OCI-LY3 (cell line): ENCODE measurements at regions not wholly inside any gene's neighbourhood (a gene's known extent, or its start where the extent isn't known, plus 50 kb on each side); places are given as distances from the start of the nearest gene placed in this dataset.

Experiments
- H2AFZ ChIP-seq: fragments of 200-600, 300-600 bp; shearing (Covaris generic); 2 replicates; pipeline ENCODE4 v1.6.0; 2014; ENCODE audit warnings: antibody characterized with exemption, low read depth, low read length
- H3K27ac ChIP-seq: fragments of 200-600, 300-600 bp; sonication (generic); 2 replicates; pipeline ENCODE4 v1.5.1; 2014; ENCODE audit warnings: mild to moderate bottlenecking, low read length, moderate library complexity, mixed read lengths
- H3K27me3 ChIP-seq: fragments of 200-600, 300-600 bp; sonication (generic); 2 replicates; pipeline ENCODE4 v1.6.1; 2014; ENCODE audit warnings: low read depth, low read length, mixed read lengths
- H3K36me3 ChIP-seq: fragments of 200-600, 300-600 bp; sonication (generic); replicated peaks from 2 replicates; pipeline ENCODE3; 2014; ENCODE audit warnings: low read depth, low read length, mixed read lengths
- H3K4me1 ChIP-seq: fragments of 300-600, 200-600 bp; sonication (generic); 2 replicates; pipeline ENCODE4 v1.6.1; 2014; ENCODE audit warnings: low read length, mixed read lengths
- H3K4me2 ChIP-seq: fragments of 200-600, 300-600 bp; sonication (generic); 2 replicates; pipeline ENCODE4 v1.6.1; 2014; ENCODE audit warnings: low read length, mixed read lengths
- H3K4me3 ChIP-seq: fragments of 300-600, 200-600 bp; sonication (generic); 2 replicates; pipeline ENCODE4 v1.5.1; 2014; ENCODE audit warnings: antibody characterized with exemption, mild to moderate bottlenecking, low read length, moderate library complexity
- H3K79me2 ChIP-seq: fragments of 300-600, 200-600 bp; shearing (Covaris generic); 2 replicates; pipeline ENCODE4 v1.6.1; 2014; ENCODE audit warnings: mild to moderate bottlenecking, low read length, mixed read lengths
- H3K9ac ChIP-seq: fragments of 300-600, 200-600 bp; shearing (Covaris generic); 2 replicates; pipeline ENCODE4 v1.6.0; 2014; ENCODE audit warnings: mild to moderate bottlenecking, low read length, moderate library complexity
- H3K9me3 ChIP-seq: fragments of 200-600, 300-600 bp; shearing (Covaris generic); 2 replicates; pipeline ENCODE4 v1.6.1; 2014; ENCODE audit warnings: low read length, mixed read lengths; ENCODE audit not compliant: insufficient read depth
- H4K20me1 ChIP-seq: fragments of 200-600, 300-600 bp; sonication (generic); 2 replicates; pipeline ENCODE4 v1.6.1; 2016; ENCODE audit warnings: low read length, mixed read lengths; ENCODE audit not compliant: insufficient read depth
- EZH2phosphoT487 ChIP-seq: fragments of 200-600 bp; shearing (Covaris generic); IDR thresholded peaks from 2 replicates; pipeline ENCODE4 v1.6.1; 2018; ENCODE audit warnings: antibody characterized with exemption, mixed run types, low read depth
- TF ChIP-seq, protein P1 (sequence below): fragments of 200-600, 300-600 bp; sonication (generic); IDR thresholded peaks from 2 replicates; pipeline ENCODE4 v1.5.1; 2014; ENCODE audit warnings: antibody characterized with exemption, low read length, low read depth

DNA sequence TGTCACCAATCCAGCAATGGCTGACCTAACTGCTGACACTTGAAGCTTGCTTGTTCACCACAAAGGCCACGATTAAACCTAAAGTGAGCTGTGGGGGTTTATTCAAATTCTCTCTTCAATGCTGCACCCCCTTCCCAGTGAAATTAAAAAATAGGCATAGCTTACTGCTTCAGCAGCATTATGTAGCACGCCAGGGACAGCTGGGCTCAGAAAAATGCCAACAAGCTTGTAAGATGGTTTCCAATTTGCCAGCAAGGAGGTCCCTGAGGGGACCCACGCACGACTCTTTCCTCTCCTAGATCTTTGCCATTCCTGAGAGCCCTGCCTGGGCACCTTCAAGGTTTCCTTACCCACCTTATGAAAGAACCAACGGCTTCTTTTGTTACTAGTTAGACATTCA lies 113.5 kb upstream of the CDH4 start:
- Histone ChIP-seq H2AFZ (no peak overlapping the region), H3K9ac (no peak overlapping the region), H3K36me3 (no peaks in the 10 kb centered on the region), H3K79me2 (no peaks in the 10 kb centered on the region), H4K20me1 (no peaks in the 10 kb centered on the region), H3K27me3 (peaks cover 44% of the 10 kb centered on the region), H3K4me1 (no peaks in the 10 kb centered on the region), H3K27ac (no peak overlapping the region), H3K4me2 (no peak overlapping the region), H3K9me3 (no peaks in the 10 kb centered on the region), H3K4me3 (no peak overlapping the region)
- TF ChIP-seq EZH2phosphoT487 = no peak
- TF ChIP-seq, protein P1, sequence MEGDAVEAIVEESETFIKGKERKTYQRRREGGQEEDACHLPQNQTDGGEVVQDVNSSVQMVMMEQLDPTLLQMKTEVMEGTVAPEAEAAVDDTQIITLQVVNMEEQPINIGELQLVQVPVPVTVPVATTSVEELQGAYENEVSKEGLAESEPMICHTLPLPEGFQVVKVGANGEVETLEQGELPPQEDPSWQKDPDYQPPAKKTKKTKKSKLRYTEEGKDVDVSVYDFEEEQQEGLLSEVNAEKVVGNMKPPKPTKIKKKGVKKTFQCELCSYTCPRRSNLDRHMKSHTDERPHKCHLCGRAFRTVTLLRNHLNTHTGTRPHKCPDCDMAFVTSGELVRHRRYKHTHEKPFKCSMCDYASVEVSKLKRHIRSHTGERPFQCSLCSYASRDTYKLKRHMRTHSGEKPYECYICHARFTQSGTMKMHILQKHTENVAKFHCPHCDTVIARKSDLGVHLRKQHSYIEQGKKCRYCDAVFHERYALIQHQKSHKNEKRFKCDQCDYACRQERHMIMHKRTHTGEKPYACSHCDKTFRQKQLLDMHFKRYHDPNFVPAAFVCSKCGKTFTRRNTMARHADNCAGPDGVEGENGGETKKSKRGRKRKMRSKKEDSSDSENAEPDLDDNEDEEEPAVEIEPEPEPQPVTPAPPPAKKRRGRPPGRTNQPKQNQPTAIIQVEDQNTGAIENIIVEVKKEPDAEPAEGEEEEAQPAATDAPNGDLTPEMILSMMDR = no peak

DNA sequence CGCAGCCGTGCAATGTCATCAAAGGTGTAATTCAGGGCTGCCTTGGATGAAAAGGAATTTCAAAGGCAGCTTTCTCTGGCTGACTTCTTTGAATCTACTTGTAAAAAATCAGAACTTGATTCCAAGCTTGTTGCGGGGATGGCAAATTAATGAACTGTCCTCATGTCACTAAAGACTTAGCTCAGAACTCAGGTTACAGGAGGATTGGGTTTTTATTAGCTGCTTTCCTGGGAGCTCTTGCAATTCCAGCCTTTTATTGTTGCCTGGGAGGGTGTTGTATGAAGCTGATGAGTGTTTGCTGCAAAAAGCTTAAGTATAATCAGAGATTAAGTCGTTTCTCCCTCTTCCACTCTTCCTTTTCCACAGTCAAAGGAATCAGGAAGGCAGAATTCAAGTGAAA lies 113.0 kb upstream of the CDH4 start:
- Histone ChIP-seq H3K4me2 (no peak overlapping the region), H4K20me1 (no peaks in the 10 kb centered on the region), H3K27me3 (peaks cover 39% of the 10 kb centered on the region), H3K4me3 (no peak overlapping the region), H3K79me2 (no peaks in the 10 kb centered on the region), H3K27ac (no peak overlapping the region), H2AFZ (no peak overlapping the region), H3K36me3 (no peaks in the 10 kb centered on the region), H3K9ac (no peak overlapping the region), H3K9me3 (no peaks in the 10 kb centered on the region), H3K4me1 (no peaks in the 10 kb centered on the region)
- TF ChIP-seq EZH2phosphoT487 = no peak
- TF ChIP-seq, protein P1 = no peak

DNA sequence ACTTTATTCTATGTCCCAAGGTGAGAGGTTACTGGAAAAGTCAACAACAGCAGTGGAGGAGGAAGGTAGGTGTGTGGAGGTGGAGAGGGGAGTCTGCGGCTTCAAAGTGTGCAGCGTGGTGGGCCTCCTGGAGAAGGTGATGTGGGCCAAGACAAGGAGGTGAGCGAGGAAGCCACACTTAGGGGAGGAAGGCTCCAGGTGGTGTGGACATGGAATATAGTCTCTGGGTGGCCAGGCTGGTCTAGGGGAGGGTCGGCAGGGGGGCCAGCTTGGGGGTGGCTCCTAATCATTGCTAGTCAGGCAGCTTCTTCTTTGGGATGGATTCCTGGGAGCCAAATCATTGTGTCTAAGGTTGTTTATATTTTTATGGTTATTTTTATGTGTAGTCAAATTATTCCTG lies 111.5 kb upstream of the CDH4 start:
- Histone ChIP-seq H2AFZ (no peak overlapping the region), H3K79me2 (no peaks in the 10 kb centered on the region), H4K20me1 (no peaks in the 10 kb centered on the region), H3K4me3 (no peak overlapping the region), H3K27ac (no peak overlapping the region), H3K9me3 (no peaks in the 10 kb centered on the region), H3K4me2 (no peak overlapping the region), H3K36me3 (no peaks in the 10 kb centered on the region), H3K9ac (no peak overlapping the region), H3K27me3 (peaks cover 25% of the 10 kb centered on the region), H3K4me1 (no peaks in the 10 kb centered on the region)
- TF ChIP-seq EZH2phosphoT487 = no peak

DNA sequence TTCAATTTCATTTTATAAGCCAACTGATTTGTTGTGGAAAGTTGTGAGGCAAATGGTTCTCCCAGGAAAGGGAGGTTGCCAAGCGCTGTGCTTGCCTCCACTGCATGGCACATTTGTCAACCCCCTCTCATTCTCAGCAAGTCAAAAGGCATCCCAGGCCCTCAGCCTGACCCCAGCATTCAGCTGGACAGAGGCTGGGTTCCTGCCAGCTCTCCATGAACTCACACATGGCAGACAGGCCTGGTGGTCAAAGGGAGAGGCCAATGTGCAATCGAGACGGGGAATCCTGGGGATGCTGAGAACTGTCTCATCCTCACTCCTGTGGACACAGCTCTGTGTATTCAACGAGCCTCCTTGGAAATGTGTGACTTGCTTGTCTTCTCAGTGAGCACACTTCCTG lies 106.0 kb upstream of the CDH4 start:
- Histone ChIP-seq H3K9ac (no peak overlapping the region), H3K27ac (no peak overlapping the region), H3K4me3 (no peak overlapping the region), H3K4me2 (no peak overlapping the region), H3K79me2 (no peaks in the 10 kb centered on the region), H3K27me3 (no peaks in the 10 kb centered on the region; the same call in 1 of the 2 replicates), H3K4me1 (no peaks in the 10 kb centered on the region), H3K36me3 (no peaks in the 10 kb centered on the region), H4K20me1 (no peaks in the 10 kb centered on the region), H2AFZ (no peak overlapping the region), H3K9me3 (no peaks in the 10 kb centered on the region)
- no peak for TF ChIP-seq EZH2phosphoT487
- TF ChIP-seq, protein P1 = no peak

DNA sequence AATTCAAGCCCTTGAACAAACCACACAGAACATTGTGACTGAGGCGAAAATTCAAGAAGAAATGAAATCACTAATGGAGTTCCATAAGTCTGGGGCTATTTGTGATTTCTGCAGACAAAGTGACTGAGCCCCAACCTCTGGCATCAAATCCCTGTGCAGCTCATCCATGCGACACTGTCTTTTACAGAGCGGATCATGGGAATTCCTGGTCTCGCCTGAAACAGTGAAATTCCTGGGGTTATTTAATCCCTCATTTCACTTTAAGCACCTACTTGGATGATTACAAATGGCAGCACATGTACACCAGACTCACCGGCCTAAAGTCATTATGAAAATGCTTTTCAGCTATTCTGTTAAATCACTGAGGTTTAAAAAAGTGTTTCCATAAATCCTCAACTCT lies 102.4 kb upstream of the CDH4 start:
- Histone ChIP-seq H3K27ac (no peak overlapping the region), H3K79me2 (no peaks in the 10 kb centered on the region), H2AFZ (no peak overlapping the region), H3K36me3 (no peaks in the 10 kb centered on the region), H3K9me3 (no peaks in the 10 kb centered on the region), H4K20me1 (no peaks in the 10 kb centered on the region), H3K4me1 (no peaks in the 10 kb centered on the region), H3K9ac (no peak overlapping the region), H3K4me2 (no peak overlapping the region), H3K27me3 (peaks cover 6% of the 10 kb centered on the region; the same call in 1 of the 2 replicates), H3K4me3 (no peak overlapping the region)
- TF ChIP-seq, protein P1 = no peak
- TF ChIP-seq EZH2phosphoT487 = no peak
